ENCODE measurements at regions not wholly inside any gene's neighbourhood (a gene's known extent, or its start where the extent isn't known, plus 50 kb on each side); places are given as distances from the start of the nearest gene placed in this dataset.

DNA sequence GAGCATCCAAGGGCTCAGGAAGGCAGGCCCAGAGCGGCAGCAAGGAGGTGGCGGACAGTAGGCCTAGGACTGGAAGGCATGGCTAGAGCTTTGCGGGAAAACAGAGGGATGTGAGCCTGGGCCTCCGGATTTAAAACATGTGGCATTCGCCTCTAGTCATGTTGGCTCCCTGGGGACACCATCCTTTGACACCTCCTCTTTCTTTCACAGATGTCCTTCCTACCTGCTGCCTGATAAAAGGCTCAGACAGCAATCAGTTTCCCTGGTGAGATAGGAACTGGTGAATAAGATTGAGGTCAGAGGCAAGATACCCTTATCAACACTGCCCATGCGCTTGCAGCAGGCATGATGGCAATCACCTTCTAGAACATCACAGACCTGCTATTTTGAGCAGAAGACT, 277.6 kb downstream of the SIPA1L2 start:
- TF ChIP-seq, protein P1, sequence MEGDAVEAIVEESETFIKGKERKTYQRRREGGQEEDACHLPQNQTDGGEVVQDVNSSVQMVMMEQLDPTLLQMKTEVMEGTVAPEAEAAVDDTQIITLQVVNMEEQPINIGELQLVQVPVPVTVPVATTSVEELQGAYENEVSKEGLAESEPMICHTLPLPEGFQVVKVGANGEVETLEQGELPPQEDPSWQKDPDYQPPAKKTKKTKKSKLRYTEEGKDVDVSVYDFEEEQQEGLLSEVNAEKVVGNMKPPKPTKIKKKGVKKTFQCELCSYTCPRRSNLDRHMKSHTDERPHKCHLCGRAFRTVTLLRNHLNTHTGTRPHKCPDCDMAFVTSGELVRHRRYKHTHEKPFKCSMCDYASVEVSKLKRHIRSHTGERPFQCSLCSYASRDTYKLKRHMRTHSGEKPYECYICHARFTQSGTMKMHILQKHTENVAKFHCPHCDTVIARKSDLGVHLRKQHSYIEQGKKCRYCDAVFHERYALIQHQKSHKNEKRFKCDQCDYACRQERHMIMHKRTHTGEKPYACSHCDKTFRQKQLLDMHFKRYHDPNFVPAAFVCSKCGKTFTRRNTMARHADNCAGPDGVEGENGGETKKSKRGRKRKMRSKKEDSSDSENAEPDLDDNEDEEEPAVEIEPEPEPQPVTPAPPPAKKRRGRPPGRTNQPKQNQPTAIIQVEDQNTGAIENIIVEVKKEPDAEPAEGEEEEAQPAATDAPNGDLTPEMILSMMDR (IDR thresholded peaks at IDR 0.05): no peak
- no peak for TF ChIP-seq EP300 (IDR thresholded peaks at IDR 0.05)
